ENCODE measurements at regions not wholly inside any gene's neighbourhood (a gene's known extent, or its start where the extent isn't known, plus 50 kb on each side); places are given as distances from the start of the nearest gene placed in this dataset.

DNA sequence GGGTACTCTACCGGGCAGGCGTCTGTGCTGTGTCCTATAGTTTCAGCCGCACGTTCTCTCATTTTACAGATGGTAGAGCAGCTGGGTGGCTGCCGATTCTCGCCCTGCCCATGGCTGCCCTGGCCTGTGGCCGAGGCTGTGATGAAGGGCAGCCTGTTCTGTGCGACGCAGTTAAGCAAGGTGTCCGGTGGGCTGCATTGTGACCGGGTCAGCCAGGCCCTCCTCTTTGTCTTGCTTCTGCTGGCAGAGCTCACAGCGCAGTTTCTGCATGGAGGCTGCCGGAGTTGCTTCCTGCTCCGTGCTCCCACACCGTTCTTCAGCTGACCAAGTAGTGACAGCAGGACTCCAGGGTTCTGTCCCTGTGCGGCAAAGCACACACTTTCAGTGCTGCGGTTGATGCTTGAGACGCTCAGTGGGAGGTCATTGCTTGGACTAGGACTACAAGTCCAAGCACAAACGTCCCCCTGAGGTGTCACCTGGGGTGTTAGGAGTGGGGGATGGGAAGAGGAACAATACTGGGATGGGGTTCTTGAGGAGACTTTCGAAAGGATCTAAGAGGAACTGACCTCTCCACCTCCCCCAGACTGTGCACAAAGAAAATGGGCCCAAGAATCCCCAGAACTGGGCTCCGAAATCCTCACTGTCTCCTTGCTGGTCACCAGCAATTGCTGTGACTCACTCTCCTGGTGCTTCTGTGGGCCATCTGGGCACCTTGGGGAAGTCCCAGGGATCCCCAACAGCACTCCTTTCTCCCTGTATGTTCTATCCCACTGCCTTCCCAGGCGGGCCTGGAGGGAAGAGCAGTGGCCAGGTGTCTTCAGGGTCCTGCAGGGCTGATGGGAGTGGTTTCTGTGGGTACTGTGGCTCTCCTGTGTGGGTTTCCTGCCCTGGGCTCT, 58.2 kb downstream of the GADD45G start:
- TF ChIP-seq, protein P1, sequence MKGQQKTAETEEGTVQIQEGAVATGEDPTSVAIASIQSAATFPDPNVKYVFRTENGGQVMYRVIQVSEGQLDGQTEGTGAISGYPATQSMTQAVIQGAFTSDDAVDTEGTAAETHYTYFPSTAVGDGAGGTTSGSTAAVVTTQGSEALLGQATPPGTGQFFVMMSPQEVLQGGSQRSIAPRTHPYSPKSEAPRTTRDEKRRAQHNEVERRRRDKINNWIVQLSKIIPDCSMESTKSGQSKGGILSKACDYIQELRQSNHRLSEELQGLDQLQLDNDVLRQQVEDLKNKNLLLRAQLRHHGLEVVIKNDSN (IDR thresholded peaks at IDR 0.05) = no peak
- TF ChIP-seq RAD21 (IDR thresholded peaks at IDR 0.05; ENCODE audit: low read depth) (no peak), TEAD4 (IDR thresholded peaks at IDR 0.05) (no peak), NFIC (IDR thresholded peaks at IDR 0.05) (no peak), TAF1 (IDR thresholded peaks at IDR 0.05; ENCODE audit: low read depth) (no peak), ZBTB7A (IDR thresholded peaks at IDR 0.05; ENCODE audit: low read depth) (no peak), FOXM1 (IDR thresholded peaks at IDR 0.05; ENCODE audit: borderline replicate concordance, low read depth) (no peak), CEBPB (IDR thresholded peaks at IDR 0.05) (no peak), EP300 (IDR thresholded peaks at IDR 0.05; ENCODE audit: borderline replicate concordance) (no peak)
- TF ChIP-seq, protein P2, sequence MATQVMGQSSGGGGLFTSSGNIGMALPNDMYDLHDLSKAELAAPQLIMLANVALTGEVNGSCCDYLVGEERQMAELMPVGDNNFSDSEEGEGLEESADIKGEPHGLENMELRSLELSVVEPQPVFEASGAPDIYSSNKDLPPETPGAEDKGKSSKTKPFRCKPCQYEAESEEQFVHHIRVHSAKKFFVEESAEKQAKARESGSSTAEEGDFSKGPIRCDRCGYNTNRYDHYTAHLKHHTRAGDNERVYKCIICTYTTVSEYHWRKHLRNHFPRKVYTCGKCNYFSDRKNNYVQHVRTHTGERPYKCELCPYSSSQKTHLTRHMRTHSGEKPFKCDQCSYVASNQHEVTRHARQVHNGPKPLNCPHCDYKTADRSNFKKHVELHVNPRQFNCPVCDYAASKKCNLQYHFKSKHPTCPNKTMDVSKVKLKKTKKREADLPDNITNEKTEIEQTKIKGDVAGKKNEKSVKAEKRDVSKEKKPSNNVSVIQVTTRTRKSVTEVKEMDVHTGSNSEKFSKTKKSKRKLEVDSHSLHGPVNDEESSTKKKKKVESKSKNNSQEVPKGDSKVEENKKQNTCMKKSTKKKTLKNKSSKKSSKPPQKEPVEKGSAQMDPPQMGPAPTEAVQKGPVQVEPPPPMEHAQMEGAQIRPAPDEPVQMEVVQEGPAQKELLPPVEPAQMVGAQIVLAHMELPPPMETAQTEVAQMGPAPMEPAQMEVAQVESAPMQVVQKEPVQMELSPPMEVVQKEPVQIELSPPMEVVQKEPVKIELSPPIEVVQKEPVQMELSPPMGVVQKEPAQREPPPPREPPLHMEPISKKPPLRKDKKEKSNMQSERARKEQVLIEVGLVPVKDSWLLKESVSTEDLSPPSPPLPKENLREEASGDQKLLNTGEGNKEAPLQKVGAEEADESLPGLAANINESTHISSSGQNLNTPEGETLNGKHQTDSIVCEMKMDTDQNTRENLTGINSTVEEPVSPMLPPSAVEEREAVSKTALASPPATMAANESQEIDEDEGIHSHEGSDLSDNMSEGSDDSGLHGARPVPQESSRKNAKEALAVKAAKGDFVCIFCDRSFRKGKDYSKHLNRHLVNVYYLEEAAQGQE (IDR thresholded peaks at IDR 0.05; ENCODE audit: low read depth) = no peak

DNA sequence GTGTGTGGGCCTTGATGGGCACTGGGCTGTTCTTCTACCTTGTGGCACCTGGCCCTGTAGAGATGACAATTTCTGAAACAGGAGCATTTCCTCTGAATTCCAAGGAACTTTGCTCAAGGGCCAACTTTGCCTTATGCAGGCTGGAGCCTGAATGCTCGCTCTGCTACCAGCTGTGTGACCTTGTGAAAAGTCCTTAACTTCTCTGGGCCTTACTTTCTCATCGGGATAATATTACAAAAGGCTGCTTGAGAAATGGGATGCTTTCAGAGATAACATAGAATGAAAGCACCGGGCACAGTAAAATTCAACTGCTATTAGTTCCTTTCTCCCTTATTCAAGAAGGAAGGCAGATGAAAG, 58.8 kb downstream of the GADD45G start:
- TF ChIP-seq TEAD4 (IDR thresholded peaks at IDR 0.05) (no peak), FOXM1 (IDR thresholded peaks at IDR 0.05; ENCODE audit: borderline replicate concordance, low read depth) (no peak), RAD21 (IDR thresholded peaks at IDR 0.05; ENCODE audit: low read depth) (no peak), NFIC (IDR thresholded peaks at IDR 0.05) (no peak)
- TF ChIP-seq, protein P3, sequence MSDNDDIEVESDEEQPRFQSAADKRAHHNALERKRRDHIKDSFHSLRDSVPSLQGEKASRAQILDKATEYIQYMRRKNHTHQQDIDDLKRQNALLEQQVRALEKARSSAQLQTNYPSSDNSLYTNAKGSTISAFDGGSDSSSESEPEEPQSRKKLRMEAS (IDR thresholded peaks at IDR 0.05) = no peak

DNA sequence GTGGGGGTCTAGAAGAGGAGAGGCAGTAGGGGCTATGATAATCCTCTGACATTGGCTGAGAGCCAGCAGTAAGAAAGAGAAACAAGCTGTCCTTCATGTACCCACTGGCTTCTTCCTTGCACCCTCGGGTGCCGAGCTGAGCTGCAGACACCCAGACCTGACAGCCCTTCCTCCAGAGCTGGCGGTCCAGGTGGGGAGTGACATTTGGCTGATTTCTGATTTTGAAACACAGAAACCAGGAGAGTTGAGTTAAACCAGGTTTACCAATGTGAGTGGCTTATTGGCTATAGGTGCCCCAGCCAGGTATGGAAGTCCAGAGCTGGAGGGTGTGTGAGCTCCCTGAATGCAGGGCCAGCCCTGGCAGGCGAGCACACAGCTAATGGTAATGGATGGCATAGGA, 59.2 kb downstream of the GADD45G start:
- no peak for TF ChIP-seq CEBPB (IDR thresholded peaks at IDR 0.05)
- no peak for TF ChIP-seq EP300 (IDR thresholded peaks at IDR 0.05; ENCODE audit: borderline replicate concordance)
- TF ChIP-seq, protein P1 (IDR thresholded peaks at IDR 0.05) = no peak
- TF ChIP-seq EGR1 (IDR thresholded peaks at IDR 0.05) = no peak
- TF ChIP-seq RAD21 (IDR thresholded peaks at IDR 0.05; ENCODE audit: low read depth) = no peak
- no peak for TF ChIP-seq YY1 (IDR thresholded peaks at IDR 0.05; ENCODE audit: low read depth)
- TF ChIP-seq, protein P3 (IDR thresholded peaks at IDR 0.05) = no peak
- no peak for TF ChIP-seq FOXM1 (IDR thresholded peaks at IDR 0.05; ENCODE audit: borderline replicate concordance, low read depth)
- TF ChIP-seq TCF12 (IDR thresholded peaks at IDR 0.05; ENCODE audit: low read depth) = no peak

DNA sequence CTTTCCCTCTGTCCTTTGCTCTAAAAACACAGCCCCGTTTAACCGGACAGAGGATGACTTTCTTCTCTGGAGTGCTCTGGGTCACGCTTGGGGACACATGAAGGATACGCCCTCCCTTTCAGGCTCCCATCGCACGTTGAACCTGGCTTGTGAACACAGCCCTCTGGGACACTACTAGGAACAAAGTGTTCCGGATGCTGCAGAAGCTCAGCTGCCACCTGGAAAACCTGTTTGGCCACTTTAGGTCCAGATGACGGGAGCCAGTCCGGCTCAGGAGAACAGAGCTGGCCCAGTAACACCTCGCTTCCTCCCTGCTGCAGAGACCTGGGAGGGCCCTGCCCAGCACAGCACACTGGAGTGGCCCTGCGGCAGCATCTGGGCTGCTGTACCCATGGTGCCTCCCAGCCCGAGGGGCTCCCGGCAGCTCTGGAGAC, 60.1 kb downstream of the GADD45G start:
- TF ChIP-seq EP300 (IDR thresholded peaks at IDR 0.05; ENCODE audit: borderline replicate concordance) (peak; percentile 34; the same call in 1 of the 2 replicates), FOXM1 (IDR thresholded peaks at IDR 0.05; ENCODE audit: borderline replicate concordance, low read depth) (no peak), ZBTB7A (IDR thresholded peaks at IDR 0.05; ENCODE audit: low read depth) (no peak), TCF12 (IDR thresholded peaks at IDR 0.05; ENCODE audit: low read depth) (peak; percentile 77), NFIC (IDR thresholded peaks at IDR 0.05) (peak; percentile 63; the same call in 1 of the 2 replicates), TEAD4 (IDR thresholded peaks at IDR 0.05) (0 out of 2 replicates have a peak, but pooled peaks have one; percentile 41)
- TF ChIP-seq, protein P3 (IDR thresholded peaks at IDR 0.05) = peak; percentile 74
- TF ChIP-seq, protein P1 (IDR thresholded peaks at IDR 0.05) = 0 out of 2 replicates have a peak, but pooled peaks have one; percentile 27

DNA sequence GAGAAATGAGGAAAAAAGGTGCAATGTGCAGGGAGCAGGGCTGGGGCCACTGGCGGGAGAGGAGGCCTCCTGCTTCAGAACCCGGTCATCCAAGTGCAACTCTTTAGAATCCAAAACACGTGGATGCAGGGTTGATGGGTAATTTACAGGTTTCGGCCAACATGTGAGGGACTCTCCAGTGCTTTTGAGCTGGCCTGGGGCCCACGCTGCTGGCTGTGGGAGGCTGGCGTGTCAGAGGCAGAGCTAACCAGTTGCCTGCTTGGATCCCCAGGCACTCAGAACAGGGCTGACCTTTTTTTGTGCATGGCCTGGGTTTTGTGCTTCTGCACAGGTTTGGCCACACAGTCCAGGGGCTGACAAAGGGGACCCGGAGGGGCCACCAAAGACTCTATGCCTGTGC, 61.6 kb downstream of the GADD45G start:
- TF ChIP-seq ZBTB7A (IDR thresholded peaks at IDR 0.05; ENCODE audit: low read depth) (no peak), TCF12 (IDR thresholded peaks at IDR 0.05; ENCODE audit: low read depth) (no peak)

DNA sequence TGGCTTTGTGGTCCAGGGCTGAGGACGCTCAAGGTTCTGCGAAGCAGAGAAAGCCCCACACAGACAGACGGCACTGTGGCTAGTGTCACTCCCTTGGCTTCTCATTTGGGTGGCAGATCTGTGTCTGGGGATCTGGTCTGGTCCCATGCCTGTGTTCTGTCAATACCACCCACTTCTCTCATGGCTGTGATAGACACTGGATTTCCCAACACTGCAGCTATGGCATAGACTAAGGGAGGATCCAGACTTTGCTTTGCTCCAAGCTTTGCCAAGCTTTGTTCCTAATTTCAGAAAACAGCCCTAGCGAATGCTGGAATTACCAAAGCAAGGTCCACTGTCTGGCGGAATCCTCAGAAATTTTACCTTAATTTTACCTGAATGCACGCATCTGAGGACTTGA, 62.1 kb downstream of the GADD45G start:
- TF ChIP-seq, protein P2 (IDR thresholded peaks at IDR 0.05; ENCODE audit: low read depth) = no peak
- no peak for TF ChIP-seq EP300 (IDR thresholded peaks at IDR 0.05; ENCODE audit: borderline replicate concordance)
- no peak for TF ChIP-seq CEBPB (IDR thresholded peaks at IDR 0.05)
- TF ChIP-seq, protein P3 (IDR thresholded peaks at IDR 0.05) = no peak
- TF ChIP-seq TAF1 (IDR thresholded peaks at IDR 0.05; ENCODE audit: low read depth) = no peak
- TF ChIP-seq NFIC (IDR thresholded peaks at IDR 0.05) = no peak
- no peak for TF ChIP-seq CREB1 (IDR thresholded peaks at IDR 0.05; ENCODE audit: low read depth)
- TF ChIP-seq YY1 (IDR thresholded peaks at IDR 0.05; ENCODE audit: low read depth) = no peak
- no peak for TF ChIP-seq EGR1 (IDR thresholded peaks at IDR 0.05)
- TF ChIP-seq FOXM1 (IDR thresholded peaks at IDR 0.05; ENCODE audit: borderline replicate concordance, low read depth) = no peak
- TF ChIP-seq ZBTB7A (IDR thresholded peaks at IDR 0.05; ENCODE audit: low read depth) = no peak
- TF ChIP-seq TEAD4 (IDR thresholded peaks at IDR 0.05) = no peak
- TF ChIP-seq, protein P1 (IDR thresholded peaks at IDR 0.05) = no peak
- TF ChIP-seq RAD21 (IDR thresholded peaks at IDR 0.05; ENCODE audit: low read depth) = no peak
- no peak for TF ChIP-seq TCF12 (IDR thresholded peaks at IDR 0.05; ENCODE audit: low read depth)
